ENCODE measurements at regions not wholly inside any gene's neighbourhood (a gene's known extent, or its start where the extent isn't known, plus 50 kb on each side); places are given as distances from the start of the nearest gene placed in this dataset.

GRCh38 chr6:126753606-126754005 lies 364.9 kb upstream of the RSPO3 start:
- H3K4me1 ChIP-seq: no peaks in the 10 kb centered on the region
- H3K9me3 ChIP-seq: no peaks in the 10 kb centered on the region
- no peak for DNase-seq
- H3K27ac ChIP-seq: no peak overlapping the region
- H3K36me3 ChIP-seq: no peaks in the 10 kb centered on the region
- H3K4me3 ChIP-seq: no peak overlapping the region
- TF ChIP-seq POLR2A (IDR thresholded peaks at IDR 0.05) (no peak), CTCF (IDR thresholded peaks at IDR 0.05) (no peak)
- H3K27me3 ChIP-seq: no peaks in the 10 kb centered on the region

- H3K27me3 ChIP-seq: no peaks in the 10 kb centered on the region
- H3K4me1 ChIP-seq: no peaks in the 10 kb centered on the region
- no peak for DNase-seq
- no peak for TF ChIP-seq CTCF (IDR thresholded peaks at IDR 0.05)
- no peak for TF ChIP-seq POLR2A (IDR thresholded peaks at IDR 0.05)
- H3K4me3 ChIP-seq: no peak overlapping the region
- no peaks in the 10 kb centered on the region for H3K36me3 ChIP-seq
- H3K9me3 ChIP-seq: no peaks in the 10 kb centered on the region
- no peak overlapping the region for H3K27ac ChIP-seq
These were observed 356.6 kb upstream of the RSPO3 start for GRCh38 chr6:126761854-126762253.

GRCh38 chr6:126764104-126764503 lies 354.4 kb upstream of the RSPO3 start:
- no peaks in the 10 kb centered on the region for H3K4me1 ChIP-seq
- TF ChIP-seq CTCF (IDR thresholded peaks at IDR 0.05) (no peak), POLR2A (IDR thresholded peaks at IDR 0.05) (no peak)
- H3K9me3 ChIP-seq: no peaks in the 10 kb centered on the region
- H3K36me3 ChIP-seq: no peaks in the 10 kb centered on the region
- no peak overlapping the region for H3K4me3 ChIP-seq
- H3K27me3 ChIP-seq: no peaks in the 10 kb centered on the region
- no peak overlapping the region for H3K27ac ChIP-seq
- no peak for DNase-seq

GRCh38 chr6:126764671-126765070 lies 353.8 kb upstream of the RSPO3 start:
- TF ChIP-seq POLR2A (IDR thresholded peaks at IDR 0.05): no peak
- TF ChIP-seq CTCF (IDR thresholded peaks at IDR 0.05): no peak
- Histone ChIP-seq H3K27ac (no peak overlapping the region), H3K9me3 (no peaks in the 10 kb centered on the region), H3K4me1 (no peaks in the 10 kb centered on the region), H3K4me3 (no peak overlapping the region), H3K36me3 (no peaks in the 10 kb centered on the region), H3K27me3 (no peaks in the 10 kb centered on the region)
- no peak for DNase-seq

GRCh38 chr6:126766820-126767219 lies 351.7 kb upstream of the RSPO3 start:
- no peak for DNase-seq
- H3K27me3 ChIP-seq: no peaks in the 10 kb centered on the region

More at GRCh38 chr6:126766820-126767219, 351.7 kb upstream of the RSPO3 start:
- no peaks in the 10 kb centered on the region for H3K36me3 ChIP-seq
- H3K27ac ChIP-seq: no peak overlapping the region
- no peaks in the 10 kb centered on the region for H3K9me3 ChIP-seq
- no peaks in the 10 kb centered on the region for H3K4me1 ChIP-seq
- H3K4me3 ChIP-seq: no peak overlapping the region
- no peak for TF ChIP-seq POLR2A (IDR thresholded peaks at IDR 0.05)
- TF ChIP-seq CTCF (IDR thresholded peaks at IDR 0.05): no peak
